ENCODE measurements at regions not wholly inside any gene's neighbourhood (a gene's known extent, or its start where the extent isn't known, plus 50 kb on each side); places are given as distances from the start of the nearest gene placed in this dataset.

DNA sequence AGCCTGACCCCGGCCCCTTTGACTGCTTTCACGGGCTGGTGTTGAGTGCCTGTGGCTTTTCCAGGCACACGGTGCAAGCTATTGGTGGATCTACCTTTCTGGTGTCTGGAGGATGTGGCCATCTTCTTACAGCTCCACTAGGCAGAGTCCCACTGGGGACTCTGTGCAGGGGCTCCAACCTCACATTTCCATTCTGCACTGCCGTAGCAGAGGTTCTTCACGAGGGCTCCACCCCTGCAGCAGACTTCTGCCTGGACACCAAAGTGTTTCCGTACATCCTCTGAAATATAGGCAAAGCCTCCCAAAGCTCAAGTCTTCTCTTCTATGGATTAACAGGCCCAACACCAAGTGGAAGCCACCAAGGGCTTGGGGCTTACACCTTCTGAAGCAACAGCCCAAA lies 691.5 kb upstream of the POU3F2 start:
- DNase-seq (ENCODE audit: low spot score): no peak

DNA sequence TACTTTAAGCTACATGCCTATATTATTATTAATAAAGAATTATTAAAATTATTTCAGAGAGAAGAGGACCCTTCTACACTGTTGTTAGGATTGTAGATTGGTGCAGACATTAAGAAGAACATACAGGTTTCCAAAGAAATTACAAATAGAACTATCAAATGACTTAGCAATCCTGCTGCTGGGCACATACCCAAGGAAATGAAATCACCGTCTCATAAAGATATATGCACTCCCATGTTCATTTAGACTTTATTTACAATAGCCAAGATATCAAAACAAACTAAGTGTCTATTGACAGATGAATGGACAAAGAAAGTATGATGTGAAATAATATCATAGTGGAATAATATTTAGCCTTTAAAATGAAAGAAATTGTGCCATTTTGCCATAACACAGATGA lies 687.7 kb upstream of the POU3F2 start:
- no peak for DNase-seq (ENCODE audit: low spot score)

DNA sequence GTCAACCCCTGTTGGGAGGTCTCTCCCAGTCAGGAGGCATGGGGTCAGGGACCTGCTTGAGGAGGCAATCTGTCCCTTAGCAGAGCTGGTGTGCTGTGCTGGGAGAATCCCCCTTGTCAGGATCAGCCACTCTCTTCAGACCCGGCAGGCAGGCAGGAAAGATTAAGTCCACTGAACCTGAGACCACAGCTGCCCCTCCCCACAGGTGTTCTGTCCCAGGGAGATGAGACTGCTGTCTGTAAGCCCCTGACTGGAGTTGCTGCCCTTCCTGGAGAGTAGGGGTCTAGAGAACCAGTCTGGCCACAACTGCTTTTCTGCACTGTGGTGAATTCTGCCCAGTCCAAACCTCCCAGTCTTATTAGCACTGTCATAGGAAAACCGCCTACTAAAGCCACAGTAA lies 677.8 kb upstream of the POU3F2 start:
- DNase-seq (ENCODE audit: low spot score): no peak

DNA sequence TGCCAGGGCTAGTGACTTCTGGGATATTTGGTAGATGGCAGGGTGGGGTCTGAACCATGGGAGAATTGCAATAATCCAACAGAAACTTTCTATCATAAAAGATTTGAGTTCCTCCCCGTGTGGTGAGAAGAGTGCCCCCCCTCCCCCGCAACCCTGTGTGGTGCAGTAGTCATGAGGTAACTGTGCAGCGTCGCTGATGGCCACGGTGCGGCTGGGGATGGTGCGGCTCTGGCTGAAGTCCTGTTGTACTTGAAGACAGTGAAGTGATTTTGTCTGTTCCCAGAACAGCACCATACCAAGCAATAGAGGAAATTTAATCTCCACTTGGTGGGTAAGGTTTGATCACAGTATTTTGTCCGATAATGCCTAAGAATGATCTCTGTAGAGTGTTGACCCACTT lies 654.8 kb upstream of the POU3F2 start:
- no peak for DNase-seq (ENCODE audit: low spot score)

DNA sequence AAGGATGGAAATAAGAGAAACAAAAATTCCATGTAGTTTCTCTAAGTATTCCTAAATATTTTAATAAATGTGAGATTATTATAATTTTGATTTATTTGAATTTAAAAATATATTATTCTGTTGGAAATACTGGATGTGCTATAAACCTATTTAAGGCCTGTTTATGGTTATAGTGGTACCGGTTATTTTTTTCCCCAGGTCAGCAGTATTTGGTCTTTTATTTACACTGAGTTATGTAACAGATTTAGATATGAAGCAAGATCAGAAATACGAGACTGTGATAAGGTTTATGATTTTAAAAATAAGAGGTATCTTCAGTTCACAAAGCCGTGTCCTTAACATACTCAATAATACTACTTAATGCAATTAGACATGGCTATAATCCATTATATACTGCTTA lies 634.3 kb upstream of the POU3F2 start:
- no peak for DNase-seq (ENCODE audit: low spot score)

DNA sequence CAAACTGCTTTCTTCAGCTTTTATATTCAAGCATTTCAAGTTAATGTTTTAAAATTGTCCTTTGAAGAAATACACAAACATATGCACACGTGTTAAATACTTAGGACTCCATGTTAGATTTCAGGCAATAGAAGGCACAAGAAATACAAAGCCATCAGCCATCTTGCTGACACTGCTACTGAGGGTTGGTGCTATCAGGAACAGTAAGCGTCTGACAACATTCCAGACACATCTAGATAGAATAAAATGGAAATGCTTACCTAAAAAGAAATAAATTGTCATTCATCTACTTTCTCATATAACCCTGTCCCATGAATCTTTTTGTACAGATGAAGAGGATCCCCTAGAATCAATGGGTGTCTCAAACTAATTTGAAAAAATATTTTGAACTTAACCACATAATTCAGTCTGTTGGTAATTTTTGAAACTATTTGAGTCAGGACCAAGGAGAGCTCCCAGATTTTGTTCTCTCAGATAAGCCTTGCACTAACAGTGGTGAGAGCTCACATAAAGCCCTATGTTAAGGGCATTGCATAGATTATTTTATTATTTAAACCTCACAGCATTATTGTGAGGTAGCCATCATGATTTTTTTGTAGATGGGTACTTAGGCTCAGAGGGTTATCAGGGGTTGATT lies 631.1 kb upstream of the POU3F2 start:
- no peak for DNase-seq (ENCODE audit: low spot score)

DNA sequence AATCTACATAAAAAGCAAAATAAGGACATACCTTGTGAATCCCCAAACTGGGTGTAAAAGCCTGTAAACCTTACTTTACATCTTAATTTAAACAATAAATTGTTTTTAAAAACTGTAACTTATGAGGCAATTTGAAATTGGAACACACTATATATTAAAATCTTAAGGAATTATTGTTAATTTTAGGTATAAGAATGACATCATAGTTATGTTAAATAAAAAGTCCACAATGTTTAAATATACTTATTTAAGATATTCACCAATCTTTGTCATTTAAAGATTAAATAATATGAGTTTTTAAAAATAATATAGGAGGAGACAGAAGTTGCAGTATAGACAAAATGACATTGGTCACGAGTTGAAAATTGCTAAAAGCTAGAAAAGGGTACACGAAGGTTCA lies 621.9 kb upstream of the POU3F2 start:
- DNase-seq (ENCODE audit: low spot score): no peak

DNA sequence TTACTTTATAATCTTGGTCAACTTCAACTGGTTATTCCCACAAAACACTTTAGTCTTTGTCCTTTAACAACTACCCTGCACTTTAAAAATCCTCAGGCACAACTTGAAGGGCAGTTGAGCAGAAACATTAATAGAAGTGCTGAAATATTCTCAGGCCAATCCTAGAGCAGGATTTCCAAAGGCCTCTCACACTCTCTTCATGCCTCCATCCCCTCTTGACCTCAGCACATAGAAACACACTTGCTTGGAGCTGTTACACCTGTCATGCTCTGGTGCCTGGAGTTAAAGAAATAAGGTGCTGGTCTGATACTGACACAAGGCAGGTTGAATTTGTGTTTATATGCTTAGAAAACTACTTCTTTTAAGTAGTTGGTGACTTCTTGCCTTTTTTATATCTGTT lies 618.8 kb upstream of the POU3F2 start:
- no peak for DNase-seq (ENCODE audit: low spot score)

DNA sequence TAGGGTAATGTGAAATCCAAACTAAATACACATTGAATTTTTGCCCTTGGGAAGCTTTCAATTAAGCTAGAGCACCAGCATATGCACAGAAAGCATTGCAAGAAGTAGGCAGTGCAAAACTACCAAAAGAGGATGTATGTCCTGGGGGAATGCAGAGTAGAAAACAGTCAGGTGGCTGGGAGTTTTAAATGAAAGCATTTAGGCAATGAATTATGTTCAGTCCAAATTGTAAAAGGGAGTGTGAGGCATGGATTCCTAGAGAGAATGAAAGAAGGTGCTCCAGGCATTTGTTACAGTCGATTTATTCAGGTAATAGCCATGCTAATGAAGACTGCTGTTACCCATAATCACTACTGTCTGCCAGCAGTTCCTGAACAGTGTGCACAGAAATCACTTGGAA lies 604.1 kb upstream of the POU3F2 start:
- DNase-seq (ENCODE audit: low spot score): no peak

DNA sequence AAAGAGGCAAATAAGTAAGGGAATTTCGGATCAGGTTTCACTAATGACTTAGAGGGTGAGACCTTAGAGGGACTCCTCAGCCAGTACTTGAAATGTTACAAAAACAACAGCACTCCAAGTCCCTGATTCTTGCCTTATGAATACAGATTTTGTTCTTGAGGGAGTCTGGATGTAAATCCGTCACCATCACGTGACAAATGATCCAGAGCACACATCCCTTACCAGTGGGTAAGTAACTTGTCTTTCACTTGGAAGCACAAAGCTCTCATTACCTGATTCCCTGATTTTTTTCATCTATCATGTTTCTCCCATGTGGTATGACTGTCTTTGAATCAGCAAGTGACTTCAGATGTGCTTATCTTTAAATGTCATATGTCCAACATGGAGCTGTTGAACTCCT lies 595.3 kb upstream of the POU3F2 start:
- DNase-seq (ENCODE audit: low spot score): no peak

DNA sequence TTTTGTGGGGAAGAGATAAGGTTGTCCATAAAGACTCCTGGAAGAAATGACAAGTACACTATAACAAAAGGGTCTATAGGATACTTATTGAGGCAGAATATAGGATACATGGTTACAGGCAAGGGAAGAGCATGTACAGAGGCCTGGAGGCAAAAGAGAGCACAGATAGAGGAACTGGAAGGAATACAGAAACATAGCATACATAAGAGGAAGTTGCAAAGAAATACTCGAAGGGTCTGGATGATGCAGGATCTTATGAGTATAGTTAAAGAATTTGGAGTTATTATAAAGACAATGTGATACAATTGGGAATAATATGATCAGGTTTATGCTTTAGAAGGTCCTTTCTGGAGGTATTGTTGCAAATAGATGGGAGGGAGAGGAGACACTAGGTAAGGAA lies 592.7 kb upstream of the POU3F2 start:
- no peak for DNase-seq (ENCODE audit: low spot score)

DNA sequence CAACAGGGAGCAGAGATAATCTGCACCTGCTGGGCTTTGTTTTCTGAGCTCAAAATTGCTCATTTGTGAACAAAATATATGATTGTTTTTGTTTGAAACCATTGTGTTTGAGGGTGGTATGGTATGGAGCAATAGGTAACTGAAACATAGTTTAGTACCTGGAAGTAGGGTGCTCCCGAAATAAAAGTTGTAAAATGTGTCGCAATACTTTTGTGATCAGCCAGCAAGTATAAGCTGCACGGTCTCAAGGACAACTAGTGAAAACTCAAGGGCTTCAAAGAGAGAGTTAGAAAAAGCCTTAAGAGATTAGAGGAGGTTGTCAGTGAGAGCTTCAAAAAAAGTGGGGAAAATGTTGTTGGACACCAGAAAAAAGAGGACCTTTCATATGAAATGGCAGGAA lies 579.8 kb upstream of the POU3F2 start:
- no peak for DNase-seq (ENCODE audit: low spot score)

DNA sequence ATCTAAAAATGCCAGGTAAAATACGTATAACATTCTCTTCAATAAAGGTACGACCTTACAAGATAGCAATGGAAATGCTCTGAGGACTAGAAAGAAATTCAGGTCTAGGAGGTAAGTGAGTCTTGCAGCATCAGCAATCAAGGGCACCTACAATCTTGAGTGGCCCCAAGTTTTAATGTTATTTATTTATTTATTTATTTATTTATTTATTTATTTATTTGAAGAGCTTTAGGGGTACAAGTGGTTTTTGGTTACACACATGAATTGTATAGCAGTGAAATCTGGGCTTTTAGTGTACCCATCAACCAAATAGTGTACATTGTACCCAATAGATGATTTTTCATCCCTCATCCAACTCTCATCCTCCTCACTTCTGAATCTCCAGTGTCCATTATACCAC lies 574.0 kb upstream of the POU3F2 start:
- no peak for DNase-seq (ENCODE audit: low spot score)

DNA sequence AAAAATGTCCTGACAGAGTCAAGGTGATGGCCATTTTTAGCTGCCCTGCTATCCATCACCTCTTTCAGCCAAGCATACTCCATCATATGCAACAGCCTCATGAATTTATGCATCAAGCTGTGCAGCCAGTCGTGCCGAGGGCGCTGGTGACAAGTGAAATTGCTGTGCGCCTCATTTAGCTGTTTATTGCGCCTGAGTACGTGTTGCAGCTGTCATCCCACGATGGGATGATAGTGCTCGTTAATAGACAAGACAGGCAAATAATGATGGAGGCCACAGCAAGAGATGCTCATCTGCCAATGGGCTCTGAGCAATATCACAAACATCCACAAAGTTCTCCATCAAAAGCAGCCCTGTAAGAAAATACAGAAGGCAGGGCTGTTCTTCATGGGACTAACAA lies 562.3 kb upstream of the POU3F2 start:
- no peak for DNase-seq (ENCODE audit: low spot score)

DNA sequence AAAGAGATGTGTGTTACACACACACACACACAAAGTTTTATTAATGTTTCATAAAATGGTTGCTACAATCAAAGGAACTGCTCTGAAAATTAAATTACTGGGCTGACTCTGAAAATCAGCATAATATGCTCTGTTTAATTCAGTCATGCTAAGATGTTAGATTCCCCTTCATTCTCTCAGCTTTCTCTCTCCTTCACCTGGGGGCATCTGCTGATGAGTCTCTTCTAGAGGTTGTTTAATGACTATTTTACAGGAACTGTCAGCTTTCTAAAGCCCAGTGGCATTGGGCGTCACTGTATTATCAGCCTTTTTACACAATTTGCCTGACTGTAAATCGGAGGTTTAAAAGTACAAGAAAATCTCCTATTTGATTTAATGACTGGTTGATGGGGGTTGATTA lies 559.7 kb upstream of the POU3F2 start:
- DNase-seq (ENCODE audit: low spot score): no peak

DNA sequence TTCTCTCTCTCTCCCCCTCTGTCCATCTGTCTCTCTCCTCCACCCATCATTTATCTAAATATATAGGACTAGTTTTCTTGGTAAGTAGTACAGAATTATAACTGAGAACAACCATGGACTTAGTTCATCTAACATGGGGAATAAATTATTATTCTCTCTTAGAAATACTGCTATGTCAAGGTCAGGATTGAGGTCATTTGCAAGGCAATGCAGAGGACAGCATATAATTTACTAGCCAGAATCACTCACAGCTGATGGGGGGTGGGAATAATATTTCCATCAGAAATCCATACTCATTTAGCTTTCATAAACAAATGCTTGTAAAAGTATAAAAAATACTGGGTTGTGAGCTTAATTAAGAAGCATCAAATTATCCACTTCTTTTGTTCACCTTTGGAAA lies 553.9 kb upstream of the POU3F2 start:
- DNase-seq (ENCODE audit: low spot score): no peak

DNA sequence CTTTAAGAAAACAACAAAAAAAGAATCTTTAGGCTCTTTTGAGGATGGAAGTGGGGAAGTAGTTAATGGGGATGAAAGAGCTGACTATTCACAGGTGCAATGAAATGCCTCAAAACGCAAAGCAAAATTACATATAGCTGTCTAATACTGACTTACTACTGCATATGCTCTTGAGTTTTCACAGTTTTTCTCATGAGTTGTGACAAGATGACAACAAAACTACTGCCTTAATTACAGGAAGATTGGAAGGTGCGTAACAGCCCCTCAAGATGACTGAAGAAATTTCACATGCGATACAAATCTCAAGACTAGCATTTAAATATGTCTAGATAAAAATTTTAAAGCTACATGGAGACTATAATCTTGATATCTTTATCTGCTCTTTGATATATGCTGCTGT lies 547.8 kb upstream of the POU3F2 start:
- no peak for DNase-seq (ENCODE audit: low spot score)

DNA sequence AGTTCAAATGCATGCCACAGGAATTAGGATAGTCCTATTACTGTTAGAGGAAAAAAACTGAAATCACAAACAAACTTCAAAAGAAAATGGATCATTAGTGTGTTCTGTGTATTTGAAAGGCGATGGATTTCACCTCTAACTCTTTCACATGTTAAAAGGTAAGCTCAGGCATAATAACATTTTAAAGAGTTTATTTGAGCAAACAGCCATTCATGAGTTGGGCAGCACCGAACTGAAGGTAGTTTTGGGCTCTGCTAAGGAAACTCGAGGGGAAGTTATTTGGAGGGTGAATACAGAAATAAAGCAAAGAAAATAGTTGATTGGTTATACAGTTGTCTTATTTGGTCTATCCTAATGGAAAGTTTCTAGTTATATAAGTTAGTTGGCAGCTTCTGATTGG lies 546.5 kb upstream of the POU3F2 start:
- DNase-seq (ENCODE audit: low spot score): no peak

DNA sequence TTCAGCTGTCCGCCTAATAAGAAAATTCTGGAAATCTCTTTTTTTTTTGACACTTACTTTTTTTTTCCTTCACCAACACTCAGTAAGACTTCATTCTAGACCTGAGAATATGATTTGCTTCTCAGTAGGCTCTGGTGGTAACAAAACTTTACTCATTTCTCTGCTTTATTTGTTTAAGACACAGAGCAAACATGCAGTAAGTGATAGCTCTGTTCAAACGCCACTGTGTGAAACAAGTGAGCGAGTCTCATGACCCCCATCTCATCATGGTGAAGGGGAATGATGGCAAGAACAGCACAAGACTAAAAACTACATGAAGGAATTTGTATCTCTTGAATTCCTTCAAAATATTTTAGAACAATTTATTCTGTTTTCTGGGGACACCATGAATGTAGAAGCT lies 541.6 kb upstream of the POU3F2 start:
- no peak for DNase-seq (ENCODE audit: low spot score)

DNA sequence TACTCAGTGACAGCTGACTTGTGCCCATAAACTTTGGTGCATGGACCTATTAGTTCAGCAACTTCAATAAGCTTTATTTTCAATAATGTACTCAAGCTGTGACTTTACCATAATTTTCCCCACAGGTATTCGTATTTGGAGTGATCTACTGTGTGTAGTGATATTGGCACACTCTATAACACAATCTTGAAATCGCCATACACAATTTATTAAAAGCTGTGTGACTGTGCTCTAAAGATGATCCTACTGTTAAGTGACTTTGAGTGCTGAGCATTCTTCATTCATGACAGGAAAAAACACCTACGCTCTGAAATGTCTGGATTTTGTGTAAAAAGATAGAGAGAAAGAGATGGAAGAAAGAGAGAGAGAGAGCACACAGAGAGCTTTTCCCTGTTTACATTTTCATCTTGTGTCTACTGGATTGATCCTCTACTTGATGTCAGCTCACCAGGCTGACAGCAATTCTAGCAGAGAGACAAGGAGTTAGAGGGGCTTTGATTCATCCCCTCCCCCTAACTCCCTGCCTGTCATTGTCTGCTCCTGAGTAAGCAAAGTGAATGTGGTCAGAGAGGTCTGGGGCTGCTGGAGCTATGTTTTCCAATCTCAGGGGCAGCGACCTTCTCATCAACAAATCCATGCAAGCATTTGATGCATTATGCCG lies 538.7 kb upstream of the POU3F2 start:
- DNase-seq (ENCODE audit: low spot score): no peak

DNA sequence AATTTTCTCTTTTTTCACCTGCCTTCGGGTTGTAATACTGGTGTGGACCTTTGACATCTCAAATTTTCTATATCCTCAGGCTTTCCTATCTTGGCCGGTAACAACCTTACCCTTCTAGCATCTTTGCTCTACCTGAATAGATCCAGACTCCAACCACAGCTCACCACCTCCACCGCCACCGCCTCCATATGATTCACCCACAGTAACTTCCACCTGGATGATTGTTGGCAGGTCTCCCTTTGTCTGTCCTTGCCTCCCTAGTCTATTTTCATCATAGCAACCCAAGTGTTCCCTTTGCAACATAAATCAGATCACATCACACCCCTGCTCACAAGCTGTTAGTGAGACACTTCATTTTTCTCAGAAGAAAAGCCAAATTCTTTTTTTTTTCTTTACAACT lies 525.8 kb upstream of the POU3F2 start:
- DNase-seq (ENCODE audit: low spot score): no peak

DNA sequence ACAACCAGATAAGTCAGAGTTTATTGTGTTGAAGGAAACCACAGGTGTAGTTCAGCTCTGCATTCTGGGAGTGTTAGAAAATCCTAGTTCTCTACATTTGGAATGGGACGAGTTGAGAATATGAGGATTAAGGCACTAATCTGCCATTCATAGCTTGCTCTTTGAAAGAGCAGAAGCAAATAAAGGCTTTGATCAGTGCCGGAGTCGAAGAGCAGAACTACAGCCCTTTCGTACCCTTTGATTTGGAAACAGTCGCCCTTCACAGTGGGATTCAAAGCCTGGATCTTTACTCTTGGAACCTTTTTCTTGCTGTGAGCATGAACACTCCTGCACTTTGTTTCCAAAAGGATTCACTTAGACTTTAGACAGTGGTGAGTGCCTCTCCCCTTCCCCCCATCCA lies 523.9 kb upstream of the POU3F2 start:
- no peak for DNase-seq (ENCODE audit: low spot score)

DNA sequence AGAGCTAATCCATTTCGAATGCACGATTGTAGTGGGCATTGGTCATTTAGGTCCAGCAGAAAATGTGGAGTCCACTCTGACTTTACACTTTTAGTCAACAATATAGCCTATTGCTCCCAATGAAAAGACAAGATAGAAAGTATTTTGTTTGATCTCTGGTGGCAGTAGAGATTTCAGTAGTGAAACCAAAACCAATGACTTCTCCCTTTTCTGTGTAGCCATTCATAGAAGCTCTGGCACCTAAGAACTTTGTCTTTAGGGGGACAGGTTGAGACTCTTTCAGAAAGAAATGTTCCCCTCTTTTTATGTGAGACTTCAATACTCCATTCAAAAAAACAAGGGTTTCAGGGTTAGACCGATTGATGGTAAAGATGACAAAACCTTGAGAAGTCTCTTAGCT lies 510.8 kb upstream of the POU3F2 start:
- DNase-seq (ENCODE audit: low spot score): no peak

DNA sequence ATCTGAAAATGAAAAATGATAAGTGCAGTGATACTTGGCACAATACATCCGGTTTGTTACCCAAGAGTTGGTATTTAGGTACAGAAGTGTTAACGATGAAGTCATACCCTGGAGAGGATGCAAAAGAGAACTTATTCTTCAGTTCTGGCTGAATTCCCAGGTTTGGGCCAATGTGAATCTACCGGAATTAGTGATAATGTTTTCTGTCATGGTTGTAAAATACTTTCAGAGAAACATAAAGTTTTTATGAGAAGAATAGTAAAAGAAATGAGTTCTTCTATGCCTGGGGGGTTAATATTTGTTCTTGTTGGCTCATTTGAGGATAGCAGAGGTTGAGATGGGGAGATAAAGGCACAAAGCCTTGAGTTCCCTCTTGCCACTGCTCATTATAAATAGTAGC lies 509.9 kb upstream of the POU3F2 start:
- DNase-seq (ENCODE audit: low spot score): no peak

DNA sequence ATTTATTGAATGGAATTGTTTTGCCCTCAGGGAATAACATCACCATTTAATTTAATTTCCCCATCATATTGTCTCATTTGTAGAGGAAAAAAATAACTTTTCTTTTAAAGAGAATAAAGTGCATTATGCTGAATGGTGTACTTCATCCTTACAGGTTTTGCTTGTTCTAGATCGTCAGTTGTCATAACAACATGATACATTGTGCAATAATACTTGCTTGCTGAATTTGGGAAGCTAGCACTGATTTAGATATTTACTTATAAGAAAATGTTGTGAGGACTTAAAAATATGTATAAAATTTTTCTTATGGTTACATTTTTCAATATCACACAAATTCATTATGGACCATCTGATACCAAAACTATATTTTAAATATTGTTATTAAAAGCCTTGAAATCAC lies 509.0 kb upstream of the POU3F2 start:
- no peak for DNase-seq (ENCODE audit: low spot score)
